PC-9 (cell line): ENCODE measurements at regions not wholly inside any gene's neighbourhood (a gene's known extent, or its start where the extent isn't known, plus 50 kb on each side); places are given as distances from the start of the nearest gene placed in this dataset.

Source experiments
- CTCF ChIP-seq: fragments of 200-600 bp; sonication (generic); conservative IDR thresholded peaks from 2 replicates; pipeline ENCODE4 v1.6.1; 2017; ENCODE audit warnings: mixed run types, antibody characterized with exemption, mild to moderate bottlenecking, moderate library complexity
- EZH2 ChIP-seq: fragments of 200-600 bp; sonication (generic); IDR thresholded peaks from 2 replicates; pipeline ENCODE4 v1.8.0; 2017; ENCODE audit warnings: antibody characterized with exemption, low read depth

- TF ChIP-seq CTCF = no peak
- no peak for TF ChIP-seq EZH2
Observed at GRCh38 chrX:16022580-16023200, 100.7 kb upstream of the GRPR start.
